Parathyroid adenoma (tissue), 2 donors: ENCODE measurements at regions not wholly inside any gene's neighbourhood (a gene's known extent, or its start where the extent isn't known, plus 50 kb on each side); places are given as distances from the start of the nearest gene placed in this dataset.

Experiments used
- H2AFZ ChIP-seq: fragments of 300-600 bp; sonication (generic); one replicate; pipeline ENCODE4 v1.7.0; 2017; ENCODE audit warnings: antibody characterized with exemption, mild to moderate bottlenecking
- H3K27ac ChIP-seq: fragments of 300-600 bp; sonication (generic); one replicate; pipeline ENCODE4 v1.7.0; 2017
- H3K27me3 ChIP-seq: fragments of 300-600 bp; sonication (generic); one replicate; pipeline ENCODE4 v1.7.0; 2017; ENCODE audit warnings: low read length; ENCODE audit not compliant: control insufficient read depth, insufficient read depth
- H3K36me3 ChIP-seq: fragments of 300-600 bp; sonication (generic); one replicate; pipeline ENCODE4 v1.7.0; 2017; ENCODE audit warnings: low read length; ENCODE audit not compliant: control insufficient read depth, insufficient read depth
- H3K4me1 ChIP-seq: fragments of 300-600 bp; sonication (generic); one replicate; pipeline ENCODE4 v1.7.0; 2017; ENCODE audit warnings: control low read depth
- H3K4me2 ChIP-seq: fragments of 300-600 bp; sonication (generic); one replicate; pipeline ENCODE4 v1.7.0; 2017; ENCODE audit warnings: low read length
- H3K4me3 ChIP-seq: fragments of 300-600 bp; sonication (generic); one replicate; pipeline ENCODE4 v1.7.0; 2017; ENCODE audit warnings: low read depth, low read length
- H3K79me2 ChIP-seq: fragments of 300-600 bp; sonication (generic); one replicate; pipeline ENCODE4 v1.7.0; 2017; ENCODE audit warnings: control low read depth
- H3K9ac ChIP-seq: fragments of 300-600 bp; sonication (generic); one replicate; pipeline ENCODE4 v1.7.0; 2017; ENCODE audit warnings: mild to moderate bottlenecking
- H3K9me3 ChIP-seq: fragments of 300-600 bp; sonication (generic); one replicate; pipeline ENCODE4 v1.7.0; 2017; ENCODE audit warnings: low read length; ENCODE audit not compliant: control insufficient read depth
- CTCF ChIP-seq: fragments of 300-600 bp; sonication (generic); IDR thresholded peaks from one replicate; pipeline ENCODE4 v1.7.0; 2017; ENCODE audit warnings: antibody characterized with exemption, mild to moderate bottlenecking
- donor health status: primary hyperparathyroidism.

GRCh38 chr2:133818661-133819060, 250.4 kb upstream of the NCKAP5 start:
- Histone ChIP-seq H3K27ac (peak overlapping the region; percentile 39), H3K79me2 (no peaks in the 10 kb centered on the region), H3K27me3 (no peaks in the 10 kb centered on the region), H3K9me3 (no peaks in the 10 kb centered on the region), H3K9ac (no peak overlapping the region), H3K4me3 (no peak overlapping the region), H3K4me2 (no peak overlapping the region), H3K36me3 (no peaks in the 10 kb centered on the region), H2AFZ (no peak overlapping the region), H3K4me1 (peaks cover 6% of the 10 kb centered on the region)
- no peak for TF ChIP-seq CTCF

GRCh38 chr2:133819906-133820305, 251.6 kb upstream of the NCKAP5 start:
- no peaks in the 10 kb centered on the region for H3K36me3 ChIP-seq
- H3K4me2 ChIP-seq = no peak overlapping the region
- no peak overlapping the region for H3K9ac ChIP-seq
- no peaks in the 10 kb centered on the region for H3K79me2 ChIP-seq
- no peak overlapping the region for H2AFZ ChIP-seq
- H3K9me3 ChIP-seq = no peaks in the 10 kb centered on the region
- no peak overlapping the region for H3K4me3 ChIP-seq
- no peaks in the 10 kb centered on the region for H3K27me3 ChIP-seq
- H3K27ac ChIP-seq = no peak overlapping the region
- peaks cover 6% of the 10 kb centered on the region for H3K4me1 ChIP-seq
- TF ChIP-seq CTCF = no peak

GRCh38 chr2:133821107-133821760, 253.0 kb upstream of the NCKAP5 start:
- no peak overlapping the region for H3K4me2 ChIP-seq
- no peaks in the 10 kb centered on the region for H3K79me2 ChIP-seq
- no peak overlapping the region for H2AFZ ChIP-seq
- H3K9me3 ChIP-seq = no peaks in the 10 kb centered on the region
- H3K27ac ChIP-seq = no peak overlapping the region
- no peak for TF ChIP-seq CTCF
- no peaks in the 10 kb centered on the region for H3K27me3 ChIP-seq
- H3K4me1 ChIP-seq = peaks cover 6% of the 10 kb centered on the region
- H3K9ac ChIP-seq = no peak overlapping the region
- H3K36me3 ChIP-seq = no peaks in the 10 kb centered on the region
- no peak overlapping the region for H3K4me3 ChIP-seq

GRCh38 chr2:133822517-133823225, 254.4 kb upstream of the NCKAP5 start:
- Histone ChIP-seq H3K9me3 (no peaks in the 10 kb centered on the region), H3K4me1 (peaks cover 6% of the 10 kb centered on the region), H3K9ac (no peak overlapping the region), H3K4me2 (no peak overlapping the region), H3K27me3 (no peaks in the 10 kb centered on the region), H3K27ac (no peak overlapping the region), H2AFZ (no peak overlapping the region), H3K79me2 (no peaks in the 10 kb centered on the region), H3K36me3 (no peaks in the 10 kb centered on the region), H3K4me3 (no peak overlapping the region)
- TF ChIP-seq CTCF = no peak

GRCh38 chr2:133823226-133823550, 254.9 kb upstream of the NCKAP5 start:
- no peaks in the 10 kb centered on the region for H3K79me2 ChIP-seq
- H3K27me3 ChIP-seq = no peaks in the 10 kb centered on the region
- no peak overlapping the region for H3K9ac ChIP-seq
- H3K4me3 ChIP-seq = no peak overlapping the region
- H3K4me1 ChIP-seq = peaks cover 2% of the 10 kb centered on the region
- TF ChIP-seq CTCF = no peak
- H3K27ac ChIP-seq = no peak overlapping the region
- no peaks in the 10 kb centered on the region for H3K9me3 ChIP-seq
- H3K36me3 ChIP-seq = no peaks in the 10 kb centered on the region
- no peak overlapping the region for H3K4me2 ChIP-seq
- H2AFZ ChIP-seq = no peak overlapping the region
